OCI-LY7 (cell line): ENCODE measurements at regions not wholly inside any gene's neighbourhood (a gene's known extent, or its start where the extent isn't known, plus 50 kb on each side); places are given as distances from the start of the nearest gene placed in this dataset.

Source experiments
- EZH2phosphoT487 ChIP-seq: fragments of 200-600 bp; sonication (generic); IDR thresholded peaks from 2 replicates; pipeline ENCODE4 v1.6.1; 2018; ENCODE audit warnings: low read depth, borderline replicate concordance, mild to moderate bottlenecking, mixed run types, antibody characterized with exemption, low read length, moderate library complexity, mixed read lengths
- TF ChIP-seq, protein P1 (sequence below): fragments of 200-600 bp; sonication (generic); conservative IDR thresholded peaks from 2 replicates; pipeline ENCODE4 v1.5.1; 2014; ENCODE audit warnings: mild to moderate bottlenecking, antibody characterized with exemption, low read length, moderate library complexity, mixed read lengths

DNA sequence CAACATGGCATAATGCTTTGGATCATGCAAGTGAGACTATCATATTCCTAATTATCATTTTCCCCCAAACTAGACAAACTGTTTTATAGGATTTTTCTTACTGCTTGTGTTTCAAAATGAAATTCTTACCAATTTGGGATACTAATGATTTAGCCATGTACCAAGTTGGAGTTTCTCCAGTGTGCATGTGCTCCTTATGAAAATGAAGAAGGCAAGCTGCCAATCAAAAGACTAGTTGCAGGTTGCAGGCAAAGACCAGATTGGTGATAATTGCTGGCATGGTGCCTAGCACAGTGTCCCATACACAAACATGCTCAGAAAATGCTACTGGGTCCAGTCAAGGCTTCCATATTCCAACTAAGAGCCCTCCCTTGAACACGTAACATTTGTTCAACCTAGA, 771.8 kb upstream of the FANCL start:
- TF ChIP-seq, protein P1, sequence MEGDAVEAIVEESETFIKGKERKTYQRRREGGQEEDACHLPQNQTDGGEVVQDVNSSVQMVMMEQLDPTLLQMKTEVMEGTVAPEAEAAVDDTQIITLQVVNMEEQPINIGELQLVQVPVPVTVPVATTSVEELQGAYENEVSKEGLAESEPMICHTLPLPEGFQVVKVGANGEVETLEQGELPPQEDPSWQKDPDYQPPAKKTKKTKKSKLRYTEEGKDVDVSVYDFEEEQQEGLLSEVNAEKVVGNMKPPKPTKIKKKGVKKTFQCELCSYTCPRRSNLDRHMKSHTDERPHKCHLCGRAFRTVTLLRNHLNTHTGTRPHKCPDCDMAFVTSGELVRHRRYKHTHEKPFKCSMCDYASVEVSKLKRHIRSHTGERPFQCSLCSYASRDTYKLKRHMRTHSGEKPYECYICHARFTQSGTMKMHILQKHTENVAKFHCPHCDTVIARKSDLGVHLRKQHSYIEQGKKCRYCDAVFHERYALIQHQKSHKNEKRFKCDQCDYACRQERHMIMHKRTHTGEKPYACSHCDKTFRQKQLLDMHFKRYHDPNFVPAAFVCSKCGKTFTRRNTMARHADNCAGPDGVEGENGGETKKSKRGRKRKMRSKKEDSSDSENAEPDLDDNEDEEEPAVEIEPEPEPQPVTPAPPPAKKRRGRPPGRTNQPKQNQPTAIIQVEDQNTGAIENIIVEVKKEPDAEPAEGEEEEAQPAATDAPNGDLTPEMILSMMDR: no peak
- no peak for TF ChIP-seq EZH2phosphoT487
